Lower leg skin (tissue), 4 donors: ENCODE measurements at regions not wholly inside any gene's neighbourhood (a gene's known extent, or its start where the extent isn't known, plus 50 kb on each side); places are given as distances from the start of the nearest gene placed in this dataset.

Source experiments
- DNase-seq, 2 donors: peaks; one replicate each; pipeline ENCODE4 v3.0.0-alpha.2; 2019; ENCODE audit warnings: low spot score in 2 of 2
- H3K4me3 ChIP-seq: fragments of 200-600 bp; sonication (generic); 2 replicates; pipeline ENCODE4 v1.5.1; 2017; ENCODE audit warnings: mild to moderate bottlenecking, low read depth; ENCODE audit not compliant: poor library complexity, severe bottlenecking
- CTCF ChIP-seq, 3 donors: fragments of 450-650 bp; IDR thresholded peaks; one replicate each; pipeline ENCODE4 v1.5.1; 2016; ENCODE audit warnings: antibody characterized with exemption in 3 of 3, mild to moderate bottlenecking in 3 of 3, moderate library complexity in 2 of 3
- POLR2A ChIP-seq, 2 donors: fragments of 450-650 bp; IDR thresholded peaks; one replicate each; pipeline ENCODE4 v1.6.1; 2016 to 2017; ENCODE audit warnings: antibody characterized with exemption in 2 of 2, mild to moderate bottlenecking in 1 of 2, moderate library complexity in 1 of 2
- WGBS, 2 donors: methylation state at CpG; one replicate each; pipeline ENCODE4 v1.1.5; 2018; 5-methylcytosine and 5-hydroxymethylcytosine counted together
- intact Hi-C: fragments of 100-400 bp; cut with DNase I; formaldehyde crosslinking; loops from one replicate; pipeline ENCODE4 v1.15.0; 2023; ENCODE audit warnings: low total_unique reads

- H3K4me3 ChIP-seq: peak overlapping the region; percentile 24
- TF ChIP-seq CTCF (IDR thresholded peaks at IDR 0.05) (no peak), POLR2A (IDR thresholded peaks at IDR 0.05) (no peak)
- intact Hi-C loops: no loop called here
- DNase-seq: peak; percentile 63 to 95
- WGBS, 2 donors: 1% methylated on average over 51 of the region's 51 CpGs
Observed at GRCh38 chr1:147084273-147085096, 87.8 kb downstream of the PRKAB2 start.

- 13 to 15% methylated on average over 18 of the region's 18 CpGs for WGBS, 2 donors
- no peak for DNase-seq
- intact Hi-C loops: no loop called here
- TF ChIP-seq POLR2A (IDR thresholded peaks at IDR 0.05) (no peak), CTCF (IDR thresholded peaks at IDR 0.05) (no peak)
- peak overlapping the region; percentile 24 for H3K4me3 ChIP-seq
Observed at GRCh38 chr1:147083919-147084272, 88.4 kb downstream of the PRKAB2 start.

GRCh38 chr1:147080671-147081394 is 91.4 kb downstream of the PRKAB2 start:
- TF ChIP-seq POLR2A (IDR thresholded peaks at IDR 0.05) (no peak), CTCF (IDR thresholded peaks at IDR 0.05) (no peak)
- no peak overlapping the region for H3K4me3 ChIP-seq
- intact Hi-C loops: no loop called here
- 11 to 21% methylated on average over 24 to 28 of the region's 28 CpGs for WGBS, 2 donors
- DNase-seq: no peak

- 1 to 5% methylated on average over 20 to 34 of the region's 35 CpGs for WGBS, 2 donors
- H3K4me3 ChIP-seq: no peak overlapping the region
- no peak for DNase-seq
- intact Hi-C loops: no loop called here
- TF ChIP-seq POLR2A (IDR thresholded peaks at IDR 0.05) (no peak), CTCF (IDR thresholded peaks at IDR 0.05) (no peak)
Observed at GRCh38 chr1:147080006-147080661, 92.1 kb downstream of the PRKAB2 start.

- 4% methylated on average over 27 to 37 of the region's 45 CpGs for WGBS, 2 donors
- DNase-seq: no peak
- TF ChIP-seq POLR2A (IDR thresholded peaks at IDR 0.05) (no peak), CTCF (IDR thresholded peaks at IDR 0.05) (no peak)
- intact Hi-C loops: no loop called here
- no peak overlapping the region for H3K4me3 ChIP-seq
Observed at GRCh38 chr1:147079400-147080005, 92.8 kb downstream of the PRKAB2 start.
